HG03469 (cell line): ENCODE measurements at regions not wholly inside any gene's neighbourhood (a gene's known extent, or its start where the extent isn't known, plus 50 kb on each side); places are given as distances from the start of the nearest gene placed in this dataset.
"Not testable (repeated sequence)": the region's sequence is repeated elsewhere in the genome, so short reads cannot be mapped to it uniquely, and the experiment has no call there.

Source experiments
- ATAC-seq: cut with Tn5 transposase; IDR thresholded peaks from one replicate; pipeline ENCODE4 v1.9.1; 2021; ENCODE audit warnings: mild to moderate bottlenecking, moderate library complexity, moderate number of reproducible peaks; ENCODE audit not compliant: unreplicated experiment

DNA sequence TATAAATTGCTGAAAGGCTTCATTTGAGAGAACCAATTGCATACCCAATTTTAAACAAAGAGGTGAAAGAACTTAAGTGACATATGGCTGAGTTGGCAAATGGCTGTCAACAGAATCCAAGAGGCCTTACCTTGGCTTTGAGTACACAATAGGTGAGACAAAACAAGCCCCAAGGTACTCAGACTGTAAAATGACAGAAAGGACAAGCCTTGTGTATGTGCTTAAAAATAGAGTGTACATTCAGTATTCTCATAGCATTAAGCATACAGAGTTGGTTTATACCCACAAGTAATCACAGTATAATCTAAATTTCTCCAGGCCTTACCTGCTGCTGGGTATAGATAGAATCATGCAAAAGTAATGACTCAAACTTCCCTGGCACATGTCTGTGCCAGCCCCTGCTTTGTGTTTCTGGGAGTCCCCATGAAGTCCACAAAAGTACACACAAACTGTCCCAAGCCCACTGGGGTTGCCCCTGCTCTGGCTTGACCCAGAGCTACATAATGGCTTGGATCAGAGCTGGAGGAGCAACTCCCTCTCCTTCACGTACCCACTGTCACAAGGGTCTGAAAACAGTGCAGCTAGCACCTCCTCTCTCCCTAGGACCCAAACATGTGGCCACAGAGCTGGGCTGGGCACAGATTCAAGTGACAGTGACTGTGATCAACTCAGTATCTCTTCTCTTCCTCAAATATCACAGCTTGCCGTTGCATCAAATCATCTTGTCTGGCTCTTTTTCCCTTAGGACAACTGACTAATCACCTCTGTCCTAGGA, 250.8 kb downstream of the ENC1 start:
- no peak for ATAC-seq

DNA sequence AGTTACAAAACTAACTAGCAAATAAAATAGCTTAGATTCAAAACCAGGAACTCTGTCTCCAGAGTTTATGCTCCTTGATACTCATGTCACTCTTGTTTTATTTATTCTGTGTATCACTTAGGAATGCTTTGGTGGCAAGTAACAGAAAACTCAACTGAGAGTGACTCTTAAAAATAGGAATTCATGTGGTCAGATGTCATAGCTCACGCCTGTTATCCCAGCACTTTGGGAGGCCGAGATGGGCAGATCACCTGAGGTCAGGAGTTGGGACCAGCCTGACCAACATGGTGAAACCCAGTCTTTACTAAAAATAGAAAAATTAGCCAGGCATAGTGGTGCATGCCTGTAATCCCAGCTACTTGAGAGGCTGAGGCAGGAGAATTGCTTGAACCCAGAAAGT, 252.1 kb downstream of the ENC1 start:
- ATAC-seq, result not testable (repeated sequence)

- no peak for ATAC-seq
These were observed 253.8 kb downstream of the ENC1 start for GRCh38 chr5:74386571-74387334.

DNA sequence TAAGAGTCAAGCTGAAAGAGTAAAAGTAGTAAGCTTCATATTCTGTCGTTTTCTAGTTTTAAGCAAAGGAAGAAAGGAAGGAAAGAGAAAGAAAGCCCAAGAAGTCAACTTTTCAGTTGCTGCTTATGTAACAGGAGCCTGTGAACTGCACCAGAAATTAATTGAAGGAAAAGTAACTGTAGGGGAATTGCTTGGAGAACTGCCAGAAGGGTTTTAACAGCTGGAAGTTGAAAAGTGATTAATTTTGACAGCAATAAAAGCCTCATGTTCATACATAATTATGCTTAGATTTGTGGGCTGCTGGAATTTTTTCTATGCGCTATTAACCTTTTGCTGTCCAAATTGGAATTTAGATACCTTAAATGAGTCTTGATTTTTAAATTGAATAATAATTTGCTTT, 255.7 kb downstream of the ENC1 start:
- no peak for ATAC-seq

- no peak for ATAC-seq
These were observed 257.4 kb downstream of the ENC1 start for GRCh38 chr5:74382987-74383593.

- ATAC-seq, result no peak
These were observed 258.2 kb downstream of the ENC1 start for GRCh38 chr5:74382123-74382855.

DNA sequence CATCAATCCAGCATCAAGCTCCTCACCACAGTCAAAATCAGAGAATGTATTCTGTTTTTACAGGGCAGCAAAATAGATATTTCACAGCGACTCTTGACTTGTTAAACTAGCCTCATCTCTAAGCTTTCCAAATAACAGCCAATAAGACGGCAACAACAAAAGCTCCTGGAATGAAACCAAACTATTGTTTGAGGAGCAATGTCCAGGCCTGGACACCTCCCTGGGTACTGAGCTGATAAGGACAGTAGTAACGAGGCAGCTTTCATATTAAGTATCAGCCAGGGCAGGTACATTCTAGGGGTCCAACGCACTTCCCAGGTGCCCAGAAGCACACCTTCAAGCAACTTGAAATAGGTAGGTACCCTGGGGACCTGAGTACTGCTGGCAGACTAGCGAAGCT, 260.3 kb downstream of the ENC1 start:
- ATAC-seq, result no peak

GRCh38 chr5:74378464-74378863, 262.1 kb downstream of the ENC1 start:
- ATAC-seq, result no peak

DNA sequence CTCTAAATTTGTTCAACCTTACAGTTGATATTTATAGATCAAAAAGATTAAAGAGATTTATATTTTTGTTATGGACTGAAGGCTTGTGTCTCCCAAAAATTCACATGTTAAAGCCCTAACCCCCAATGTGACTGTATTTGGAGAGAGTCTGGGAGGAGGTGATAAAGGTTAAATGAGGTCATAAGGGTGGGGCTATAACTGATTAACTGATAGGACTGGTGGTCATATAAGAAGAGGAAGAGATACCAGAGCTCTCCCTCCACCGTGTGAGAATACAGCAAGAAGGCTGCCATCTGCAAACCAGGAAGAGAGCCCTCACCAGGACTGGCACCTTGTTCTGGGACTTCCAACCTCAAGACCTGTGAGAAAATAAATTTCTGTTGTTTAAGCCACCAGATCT, 264.3 kb downstream of the ENC1 start:
- no peak for ATAC-seq

DNA sequence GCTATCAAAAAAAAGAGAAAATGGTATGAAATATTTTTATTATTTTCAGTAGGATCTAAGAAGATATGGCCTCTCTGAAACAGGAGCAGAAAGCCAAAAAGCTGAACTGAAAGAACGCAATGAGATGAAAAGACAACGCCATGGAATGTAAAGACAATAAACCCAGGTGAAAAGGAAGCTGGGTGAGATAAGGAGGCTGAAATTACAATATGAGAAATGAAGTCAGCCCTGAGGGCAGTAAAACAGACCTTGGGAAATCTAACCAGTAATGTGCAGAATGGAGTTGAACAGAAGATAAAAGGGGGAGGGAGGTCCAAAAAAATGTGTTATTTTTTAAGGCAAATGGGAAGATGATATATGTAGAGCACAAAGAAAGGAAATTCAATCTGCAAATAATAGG, 265.3 kb downstream of the ENC1 start:
- ATAC-seq, result no peak

- no peak for ATAC-seq
These were observed 265.9 kb downstream of the ENC1 start for GRCh38 chr5:74374656-74375055.

- ATAC-seq, result no peak
These were observed 267.5 kb downstream of the ENC1 start for GRCh38 chr5:74373076-74373475.

- ATAC-seq, result no peak
These were observed 267.9 kb downstream of the ENC1 start for GRCh38 chr5:74372502-74373064.

- ATAC-seq, result no peak
These were observed 268.5 kb downstream of the ENC1 start for GRCh38 chr5:74372051-74372450.

DNA sequence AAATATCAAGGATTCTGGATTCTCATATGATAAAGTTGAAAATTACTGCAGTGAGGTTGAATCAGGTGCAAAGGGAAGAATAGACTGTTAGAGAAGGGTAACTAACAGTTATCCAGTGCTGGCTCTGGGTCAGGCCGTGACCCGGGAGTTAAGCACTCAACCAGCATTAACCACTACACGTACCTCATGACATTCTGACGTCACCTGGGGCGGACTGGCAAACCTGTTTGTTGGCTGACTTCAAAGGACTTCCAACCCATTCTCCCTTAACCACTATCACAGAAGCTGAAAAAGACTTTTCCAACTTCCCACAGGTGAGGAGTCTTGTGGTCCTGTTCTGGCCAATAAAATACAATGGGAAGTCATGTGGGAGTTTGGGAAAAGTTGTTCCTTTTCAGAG, 268.9 kb downstream of the ENC1 start:
- no peak for ATAC-seq

- no peak for ATAC-seq
These were observed 270.4 kb downstream of the ENC1 start for GRCh38 chr5:74370168-74370567.

- no peak for ATAC-seq
These were observed 271.4 kb downstream of the ENC1 start for GRCh38 chr5:74369173-74369572.

DNA sequence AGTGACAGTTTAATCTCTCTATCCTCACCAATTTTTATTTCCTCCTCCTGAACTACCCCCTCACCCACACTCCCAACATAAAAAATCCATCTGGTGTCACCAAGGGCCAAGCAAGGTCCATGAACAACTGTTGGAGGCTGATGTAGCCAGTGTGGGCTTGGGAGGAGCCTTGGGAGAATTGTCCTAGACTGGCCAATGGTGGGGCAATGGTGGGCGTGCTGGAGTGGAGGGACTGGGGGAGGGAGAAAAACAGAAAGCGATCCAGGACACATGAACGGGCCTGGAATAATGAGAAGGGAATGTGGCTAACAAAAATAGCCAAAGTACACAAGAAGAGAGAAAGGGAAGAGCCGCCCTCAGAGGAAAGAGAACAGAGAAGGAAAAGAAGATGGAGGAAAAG, 272.6 kb downstream of the ENC1 start:
- no peak for ATAC-seq

- ATAC-seq, result no peak
These were observed 273.2 kb downstream of the ENC1 start for GRCh38 chr5:74367241-74367733.

DNA sequence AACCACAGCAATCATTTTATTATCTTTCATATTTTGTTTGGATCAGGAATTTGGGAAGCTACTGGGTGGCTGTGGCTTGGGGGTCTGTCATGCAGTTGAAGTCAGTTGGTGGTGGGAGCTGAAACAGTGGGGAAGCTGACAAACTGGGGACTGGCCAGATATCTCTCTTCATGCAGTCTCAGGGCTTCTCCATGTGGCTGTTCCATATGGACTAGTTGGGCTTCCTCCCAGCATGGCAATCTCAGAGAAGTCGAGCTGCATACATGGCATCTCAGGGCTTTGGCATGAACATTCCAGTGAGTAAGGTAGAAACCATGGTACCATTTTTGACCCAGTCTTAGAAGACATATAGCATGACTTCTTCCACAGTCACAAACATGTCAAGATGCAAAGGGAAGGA, 274.8 kb downstream of the ENC1 start:
- no peak for ATAC-seq

DNA sequence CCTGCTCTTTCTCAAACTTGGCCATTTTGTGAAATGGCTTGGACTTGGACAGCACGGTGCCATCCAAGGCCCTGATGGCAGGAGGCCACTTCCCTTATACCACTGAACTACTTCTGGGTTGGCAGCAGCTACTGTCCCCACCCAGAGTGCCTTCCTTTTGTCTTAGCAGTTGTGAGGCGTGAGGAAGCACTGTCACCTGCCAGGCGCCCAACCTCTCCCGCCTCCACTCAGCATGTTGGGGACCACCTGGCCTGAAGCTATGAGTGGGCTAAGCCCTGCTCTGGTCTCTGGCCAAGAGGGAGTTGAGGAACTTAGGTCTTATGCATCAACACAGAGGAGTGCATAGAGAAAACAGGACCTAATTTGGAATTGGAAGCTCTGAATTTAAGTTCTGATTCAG, 276.0 kb downstream of the ENC1 start:
- ATAC-seq, result no peak
